Heart left ventricle (tissue), 16 donors: ENCODE measurements at regions not wholly inside any gene's neighbourhood (a gene's known extent, or its start where the extent isn't known, plus 50 kb on each side); places are given as distances from the start of the nearest gene placed in this dataset.

Experiments used
- ATAC-seq, 4 donors: fragments of 200-7000 bp; cut with Tn5 transposase; one replicate each; pipeline ENCODE4 v1.9.1; 2020 to 2022; ENCODE audit warnings: moderate library complexity in 4 of 4, mild to moderate bottlenecking in 3 of 4, moderate number of reproducible peaks in 1 of 4
- DNase-seq, 5 donors: peaks; one replicate each; pipeline ENCODE4 v3.0.0-alpha.2; 2020
- H3K27ac ChIP-seq, 12 donors: fragments of 200-600 bp; sonication (generic) in 4 of 12; one replicate each; pipeline versions ENCODE4 v1.5.0 to v1.8.0; 2016 to 2022; ENCODE audit warnings: mild to moderate bottlenecking in 2 of 12
- H3K27me3 ChIP-seq, 9 donors: fragments of 200-600 bp; sonication (generic) in 2 of 9; one replicate each; pipeline versions ENCODE4 v1.5.1 to v1.8.0; 2016 to 2022; ENCODE audit warnings: mild to moderate bottlenecking in 3 of 9
- H3K36me3 ChIP-seq, 9 donors: fragments of 200-600 bp; sonication (generic) in 2 of 9; one replicate each; pipeline versions ENCODE4 v1.5.0 to v1.8.0; 2018 to 2022; ENCODE audit warnings: mild to moderate bottlenecking in 2 of 9
- H3K4me1 ChIP-seq, 12 donors: fragments of 200-600 bp; sonication (generic) in 4 of 12; one replicate each; pipeline versions ENCODE4 v1.5.0 to v1.8.0; 2016 to 2022; ENCODE audit warnings: mild to moderate bottlenecking in 3 of 12
- H3K4me3 ChIP-seq, 12 donors: fragments of 200-600 bp; sonication (generic) in 4 of 12; one replicate each; pipeline versions ENCODE4 v1.5.0 to v1.8.0; 2017 to 2022; ENCODE audit warnings: mild to moderate bottlenecking in 9 of 12, moderate library complexity in 4 of 12
- H3K9me3 ChIP-seq, 12 donors: fragments of 200-600 bp; sonication (generic) in 4 of 12; one replicate each; pipeline versions ENCODE4 v1.5.0 to v1.8.0; 2016 to 2022; ENCODE audit warnings: mild to moderate bottlenecking in 1 of 12
- CTCF ChIP-seq, 12 donors: fragments of 200-600 bp; sonication (generic) in 4 of 12; IDR thresholded peaks; one replicate each; pipeline versions ENCODE4 v1.5.0 to v1.8.0; 2018 to 2022; ENCODE audit warnings: antibody characterized with exemption in 12 of 12, mild to moderate bottlenecking in 5 of 12
- POLR2A ChIP-seq, 2 donors: fragments of 450-650 bp; IDR thresholded peaks; one replicate each; pipeline ENCODE4 v1.6.1; 2017; ENCODE audit warnings: antibody characterized with exemption in 2 of 2, mild to moderate bottlenecking in 2 of 2, moderate library complexity in 2 of 2
- WGBS, 4 donors: extraction: QIAGEN DNeasy Blood & Tissue Kit in 2 of 4; methylation state at CpG; one replicate each; pipeline versions ENCODE4 v1.1.5 to v1.1.7; 2013 to 2018; 5-methylcytosine and 5-hydroxymethylcytosine counted together
- intact Hi-C, 10 donors: fragments of 100-400 bp; cut with DNase I; formaldehyde crosslinking; loops; one replicate each; pipeline versions ENCODE4 v1.11.1 to v1.14.2; 2022
- donor health status: ischemic (EF 13 %, LVEDD 7.1; RV severe dilation, severe dysfunction).
- donor health status: healthy with polysubstance abuse.
- donor health status: DM: no; HTN: yes; CAD: no.
- donor health status: DM: no; HTN: no; CAD: no.
- donor health status: ischemic (EF 25% LVEDD 6.9; RV normal size, moderate dysfunction).
- donor health status: ischemic (EF 25% LVEDD 5.7; RV mildly dilated, moderate dysfunction).
- donor health status: healthy.
- donor health status: DM: yes; HTN: yes; CAD: no.
- donor health status: ischemic (EF 35%, LVEDD 5.7; RV mildly dilated, moderate dysfunction).
- donor health status: nonischemic (EF 11% LVEDD 7.7; RV severe dilation, severe dysfunction).
- donor health status: DM: yes; HTN: yes; CAD: no.
- donor health status: PGD.
- donor health status: ischemic (EF 29% LVEDD 5.4; RV normal size, mild dysfunction).
- donor health status: nonischemic (EF 23%, LVEDD 6.1; RV moderate dilation, normal function).

GRCh38 chr15:38672814-38673670 lies 108.4 kb upstream of the RASGRP1 start:
- 83 to 89% (median 83%) methylated on average over 14 of the region's 14 CpGs for WGBS, 4 donors
- ATAC-seq (no peak), DNase-seq (no peak)
- TF ChIP-seq CTCF (IDR thresholded peaks at IDR 0.05) (no peak), POLR2A (IDR thresholded peaks at IDR 0.05) (no peak)
- Histone ChIP-seq H3K4me1 (peaks cover 0 to 32% (median 0%) of the 10 kb centered on the region in 12 donors), H3K27me3 (peaks cover 0 to 6% (median 0%) of the 10 kb centered on the region in 9 donors), H3K27ac (peak overlapping the region in 1 of 12 donors; percentile 79), H3K4me3 (no peak overlapping the region), H3K36me3 (no peaks in the 10 kb centered on the region), H3K9me3 (no peaks in the 10 kb centered on the region)
- intact Hi-C loops = no loop called here

- TF ChIP-seq POLR2A (IDR thresholded peaks at IDR 0.05) (no peak), CTCF (IDR thresholded peaks at IDR 0.05) (no peak)
- ATAC-seq (no peak), DNase-seq (no peak)
- Histone ChIP-seq H3K4me3 (no peak overlapping the region), H3K9me3 (no peaks in the 10 kb centered on the region), H3K27ac (no peak overlapping the region), H3K27me3 (peaks cover 0 to 4% (median 0%) of the 10 kb centered on the region in 9 donors), H3K4me1 (peaks cover 0 to 31% (median 0%) of the 10 kb centered on the region in 12 donors), H3K36me3 (no peaks in the 10 kb centered on the region)
- 89 to 94% (median 91%) methylated on average over 4 of the region's 4 CpGs for WGBS, 4 donors
- intact Hi-C loops = no loop called here
These were observed 109.8 kb upstream of the RASGRP1 start for GRCh38 chr15:38674448-38674847.

GRCh38 chr15:38678281-38678680 lies 113.7 kb upstream of the RASGRP1 start:
- ATAC-seq (no peak), DNase-seq (no peak)
- H3K9me3 ChIP-seq = no peaks in the 10 kb centered on the region
- H3K27me3 ChIP-seq = peaks cover 0 to 3% (median 0%) of the 10 kb centered on the region in 9 donors
- TF ChIP-seq CTCF (IDR thresholded peaks at IDR 0.05) = no peak
- TF ChIP-seq POLR2A (IDR thresholded peaks at IDR 0.05) = no peak
- no peak overlapping the region for H3K27ac ChIP-seq
- intact Hi-C loops = loop anchor here in 1 of 10 donors (5.0 kb wide), 2 partner anchors 49 to 196 kb away; no protein-coding TSS in a partner anchor
- no peak overlapping the region for H3K4me3 ChIP-seq
- WGBS, 4 donors = 94 to 96% (median 95%) methylated on average over 2 of the region's 2 CpGs
- peaks cover 0 to 13% (median 0%) of the 10 kb centered on the region in 12 donors for H3K4me1 ChIP-seq
- H3K36me3 ChIP-seq = no peaks in the 10 kb centered on the region

- no peak overlapping the region for H3K4me3 ChIP-seq
- no peak overlapping the region for H3K27ac ChIP-seq
- ATAC-seq (no peak), DNase-seq (no peak)
- no peaks in the 10 kb centered on the region for H3K36me3 ChIP-seq
- intact Hi-C loops = loop anchor here (5.0 to 10.0 kb wide), 9 partner anchors 56 to 686 kb away; partner anchors contain the start of gene RASGRP1 (in 4 of the 10)
- 83 to 94% (median 91%) methylated on average over 5 of the region's 5 CpGs for WGBS, 4 donors
- no peaks in the 10 kb centered on the region for H3K9me3 ChIP-seq
- H3K27me3 ChIP-seq = peaks cover 0 to 3% (median 0%) of the 10 kb centered on the region in 9 donors
- no peak for TF ChIP-seq CTCF (IDR thresholded peaks at IDR 0.05)
- no peak for TF ChIP-seq POLR2A (IDR thresholded peaks at IDR 0.05)
- peaks cover 0 to 24% (median 0%) of the 10 kb centered on the region in 12 donors for H3K4me1 ChIP-seq
These were observed 116.2 kb upstream of the RASGRP1 start for GRCh38 chr15:38680775-38681174.
